Gastroesophageal sphincter (tissue), 4 donors: ENCODE measurements at regions not wholly inside any gene's neighbourhood (a gene's known extent, or its start where the extent isn't known, plus 50 kb on each side); places are given as distances from the start of the nearest gene placed in this dataset.

Source experiments
- ATAC-seq: fragments of 150-250 bp; one replicate; pipeline ENCODE4 v1.9.1; 2016; ENCODE audit warnings: mild to moderate bottlenecking, moderate library complexity
- H3K27ac ChIP-seq, 4 donors: fragments of 200-600 bp; sonication (generic) in 3 of 4; 1 replicate in 3 of 4; 2 replicates in 1 of 4; pipeline ENCODE4 v1.5.1; 2016 to 2019
- H3K27me3 ChIP-seq: fragments of 200-600 bp; sonication (generic); one replicate; pipeline ENCODE4 v1.5.1; 2019
- H3K36me3 ChIP-seq, 2 donors: fragments of 200-600 bp; sonication (generic); one replicate each; pipeline ENCODE4 v1.5.1; 2019; ENCODE audit warnings: control low read depth in 1 of 2
- H3K4me1 ChIP-seq, 3 donors: fragments of 200-600 bp; sonication (generic); 1 replicate in 2 of 3; 2 replicates in 1 of 3; pipeline ENCODE4 v1.5.1; 2016 to 2019; ENCODE audit warnings: control low read depth in 2 of 3
- H3K4me3 ChIP-seq, 2 donors: fragments of 200-600 bp; sonication (generic); one replicate each; pipeline ENCODE4 v1.5.1; 2019; ENCODE audit warnings: mild to moderate bottlenecking in 1 of 2, moderate library complexity in 1 of 2
- H3K9me3 ChIP-seq, 3 donors: fragments of 200-600 bp; sonication (generic); one replicate each; pipeline ENCODE4 v1.5.1; 2017 to 2019; ENCODE audit warnings: control low read depth in 2 of 3
- EP300 ChIP-seq: sonication (generic); formaldehyde crosslinking; IDR thresholded peaks from one replicate; pipeline ENCODE4 v1.6.1; 2017; ENCODE audit warnings: antibody characterized with exemption, mild to moderate bottlenecking
- POLR2A ChIP-seq, 2 donors: fragments of 450-650 bp; IDR thresholded peaks; one replicate each; pipeline ENCODE4 v1.6.1; 2017; ENCODE audit warnings: antibody characterized with exemption in 2 of 2, mild to moderate bottlenecking in 2 of 2, moderate library complexity in 1 of 2
- POLR2AphosphoS5 ChIP-seq: sonication (generic); formaldehyde crosslinking; IDR thresholded peaks from one replicate; pipeline ENCODE4 v1.6.1; 2017; ENCODE audit warnings: antibody characterized with exemption
- WGBS, 2 donors: methylation state at CpG; one replicate each; pipeline ENCODE4 v1.1.5; 2018; ENCODE audit warnings: low coverage in 1 of 2; 5-methylcytosine and 5-hydroxymethylcytosine counted together
- TF ChIP-seq, protein P1 (sequence below), 4 experiments: fragments of 200-600 bp in 2 of 4; fragments of 450-650 bp in 2 of 4; sonication (generic) in 1 of 4; IDR thresholded peaks; one replicate each; pipeline ENCODE4 v1.5.1; 2017 to 2019; ENCODE audit warnings: antibody characterized with exemption in 4 of 4, mild to moderate bottlenecking in 2 of 4, moderate library complexity in 2 of 4

- no peaks in the 10 kb centered on the region for H3K36me3 ChIP-seq
- ATAC-seq, result no peak
- H3K4me3 ChIP-seq, result no peak overlapping the region
- TF ChIP-seq POLR2AphosphoS5 (no peak), POLR2A (IDR thresholded peaks at IDR 0.05) (no peak), EP300 (no peak)
- TF ChIP-seq, protein P1, sequence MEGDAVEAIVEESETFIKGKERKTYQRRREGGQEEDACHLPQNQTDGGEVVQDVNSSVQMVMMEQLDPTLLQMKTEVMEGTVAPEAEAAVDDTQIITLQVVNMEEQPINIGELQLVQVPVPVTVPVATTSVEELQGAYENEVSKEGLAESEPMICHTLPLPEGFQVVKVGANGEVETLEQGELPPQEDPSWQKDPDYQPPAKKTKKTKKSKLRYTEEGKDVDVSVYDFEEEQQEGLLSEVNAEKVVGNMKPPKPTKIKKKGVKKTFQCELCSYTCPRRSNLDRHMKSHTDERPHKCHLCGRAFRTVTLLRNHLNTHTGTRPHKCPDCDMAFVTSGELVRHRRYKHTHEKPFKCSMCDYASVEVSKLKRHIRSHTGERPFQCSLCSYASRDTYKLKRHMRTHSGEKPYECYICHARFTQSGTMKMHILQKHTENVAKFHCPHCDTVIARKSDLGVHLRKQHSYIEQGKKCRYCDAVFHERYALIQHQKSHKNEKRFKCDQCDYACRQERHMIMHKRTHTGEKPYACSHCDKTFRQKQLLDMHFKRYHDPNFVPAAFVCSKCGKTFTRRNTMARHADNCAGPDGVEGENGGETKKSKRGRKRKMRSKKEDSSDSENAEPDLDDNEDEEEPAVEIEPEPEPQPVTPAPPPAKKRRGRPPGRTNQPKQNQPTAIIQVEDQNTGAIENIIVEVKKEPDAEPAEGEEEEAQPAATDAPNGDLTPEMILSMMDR (IDR thresholded peaks at IDR 0.05), result no peak
- no peaks in the 10 kb centered on the region for H3K9me3 ChIP-seq
- H3K27ac ChIP-seq, result no peak overlapping the region
- H3K27me3 ChIP-seq, result no peaks in the 10 kb centered on the region
- WGBS, 2 donors, result 86 to 92% methylated on average over 1 to 2 of the region's 2 CpGs
- no peaks in the 10 kb centered on the region for H3K4me1 ChIP-seq
Measured at GRCh38 chr6:149136913-149137286, 180.6 kb upstream of the TAB2 start.

DNA sequence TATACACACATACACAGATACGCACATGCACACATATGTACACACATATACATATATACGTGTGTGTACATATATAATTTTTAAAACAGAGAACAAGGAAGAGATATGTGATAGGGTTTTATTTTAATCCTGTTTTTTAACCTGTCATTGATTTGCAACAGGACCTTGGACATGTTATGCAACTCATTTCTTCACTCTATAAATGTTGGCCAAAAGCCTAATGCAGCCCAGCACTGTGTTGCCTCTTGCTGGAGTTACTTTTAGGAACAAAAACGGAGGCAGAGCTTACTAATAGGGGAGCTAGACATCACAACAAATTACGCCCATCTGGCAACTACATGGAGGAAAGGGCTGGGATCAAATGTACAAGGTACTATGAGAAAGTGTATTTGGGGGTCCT is 179.9 kb upstream of the TAB2 start:
- no peak for ATAC-seq
- Histone ChIP-seq H3K9me3 (no peaks in the 10 kb centered on the region), H3K27ac (no peak overlapping the region), H3K4me1 (no peaks in the 10 kb centered on the region), H3K4me3 (no peak overlapping the region), H3K36me3 (no peaks in the 10 kb centered on the region), H3K27me3 (no peaks in the 10 kb centered on the region)
- WGBS, 2 donors, result 73 to 78% methylated on average over 3 to 4 of the region's 4 CpGs
- TF ChIP-seq POLR2AphosphoS5 (no peak), POLR2A (IDR thresholded peaks at IDR 0.05) (no peak), EP300 (no peak)
- TF ChIP-seq, protein P1 (IDR thresholded peaks at IDR 0.05), result no peak

GRCh38 chr6:149138089-149138488 is 179.4 kb upstream of the TAB2 start:
- H3K36me3 ChIP-seq, result no peaks in the 10 kb centered on the region
- H3K27ac ChIP-seq, result no peak overlapping the region
- H3K27me3 ChIP-seq, result no peaks in the 10 kb centered on the region
- no peak overlapping the region for H3K4me3 ChIP-seq
- WGBS, 2 donors, result 96% methylated on average over 3 of the region's 10 CpGs; no CpG with 5 or more reads in 1 of the 2 donors
- no peak for ATAC-seq
- no peaks in the 10 kb centered on the region for H3K9me3 ChIP-seq
- TF ChIP-seq EP300 (no peak), POLR2AphosphoS5 (no peak), POLR2A (IDR thresholded peaks at IDR 0.05) (no peak)
- TF ChIP-seq, protein P1 (IDR thresholded peaks at IDR 0.05), result no peak
- H3K4me1 ChIP-seq, result no peaks in the 10 kb centered on the region

DNA sequence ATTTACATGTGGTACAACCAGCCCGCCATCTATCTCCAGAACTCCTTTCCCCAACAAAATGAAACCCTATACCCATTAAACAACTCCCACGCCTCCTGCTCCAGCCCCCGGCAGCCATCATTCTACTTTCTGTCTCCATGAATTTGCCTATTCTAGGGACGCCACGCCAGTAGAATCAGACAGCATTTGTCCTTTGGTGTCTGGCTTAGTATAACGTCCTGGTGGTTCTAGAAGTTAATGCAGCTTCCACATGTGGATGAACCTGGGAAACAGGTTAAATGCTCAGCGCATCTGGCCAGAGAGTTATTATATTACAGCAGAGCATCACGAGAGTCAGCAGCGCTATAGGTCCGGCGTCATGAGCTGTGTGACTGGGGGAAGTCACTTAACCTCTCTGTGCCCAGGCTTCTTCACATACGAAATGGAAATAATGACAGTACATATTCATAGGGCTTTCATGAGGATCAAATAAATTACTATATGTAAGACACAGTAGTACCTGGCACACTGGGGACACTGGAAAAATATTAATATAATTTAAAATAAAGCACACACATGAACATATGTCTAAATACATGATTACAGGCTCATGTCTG is 178.7 kb upstream of the TAB2 start:
- no peak overlapping the region for H3K4me3 ChIP-seq
- ATAC-seq, result no peak
- H3K4me1 ChIP-seq, result no peaks in the 10 kb centered on the region
- H3K9me3 ChIP-seq, result no peaks in the 10 kb centered on the region
- no peaks in the 10 kb centered on the region for H3K36me3 ChIP-seq
- 99 to 100% methylated on average over 7 to 12 of the region's 12 CpGs for WGBS, 2 donors
- TF ChIP-seq EP300 (no peak), POLR2A (IDR thresholded peaks at IDR 0.05) (no peak), POLR2AphosphoS5 (no peak)
- TF ChIP-seq, protein P1 (IDR thresholded peaks at IDR 0.05), result no peak
- H3K27me3 ChIP-seq, result no peaks in the 10 kb centered on the region
- no peak overlapping the region for H3K27ac ChIP-seq

GRCh38 chr6:149139782-149140136 is 177.8 kb upstream of the TAB2 start:
- no peak overlapping the region for H3K4me3 ChIP-seq
- no peaks in the 10 kb centered on the region for H3K27me3 ChIP-seq
- no peak overlapping the region for H3K27ac ChIP-seq
- H3K36me3 ChIP-seq, result no peaks in the 10 kb centered on the region
- no peaks in the 10 kb centered on the region for H3K4me1 ChIP-seq
- H3K9me3 ChIP-seq, result no peaks in the 10 kb centered on the region
- TF ChIP-seq POLR2A (IDR thresholded peaks at IDR 0.05), result no peak
- TF ChIP-seq EP300, result no peak
- no peak for TF ChIP-seq POLR2AphosphoS5
- TF ChIP-seq, protein P1 (IDR thresholded peaks at IDR 0.05), result no peak
- ATAC-seq, result no peak
